GM19025 (cell line): ENCODE measurements at regions not wholly inside any gene's neighbourhood (a gene's known extent, or its start where the extent isn't known, plus 50 kb on each side); places are given as distances from the start of the nearest gene placed in this dataset.

Experiments used
- ATAC-seq: cut with Tn5 transposase; IDR thresholded peaks from one replicate; pipeline ENCODE4 v1.9.1; 2021; ENCODE audit warnings: mild to moderate bottlenecking, low read depth, moderate library complexity; ENCODE audit not compliant: unreplicated experiment

- no peak for ATAC-seq
Observed at GRCh38 chr6:121806116-121806515, 370.7 kb downstream of the GJA1 start.

- ATAC-seq = no peak
Observed at GRCh38 chr6:121809211-121809610, 373.8 kb downstream of the GJA1 start.

- no peak for ATAC-seq
Observed at GRCh38 chr6:121810158-121811032, 374.9 kb downstream of the GJA1 start.

GRCh38 chr6:121811106-121811505 lies 375.7 kb downstream of the GJA1 start:
- ATAC-seq = no peak

- no peak for ATAC-seq
Observed at GRCh38 chr6:121816361-121816760, 380.9 kb downstream of the GJA1 start.

- ATAC-seq = no peak
Observed at GRCh38 chr6:121816906-121817540, 381.6 kb downstream of the GJA1 start.

- ATAC-seq = no peak
Observed at GRCh38 chr6:121823437-121823851, 388.0 kb downstream of the GJA1 start.

GRCh38 chr6:121826156-121826810 lies 390.8 kb downstream of the GJA1 start:
- no peak for ATAC-seq

GRCh38 chr6:121828146-121828886 lies 392.9 kb downstream of the GJA1 start:
- ATAC-seq = no peak

GRCh38 chr6:121830736-121831135 lies 395.3 kb downstream of the GJA1 start:
- ATAC-seq = no peak

GRCh38 chr6:121835662-121836061 lies 400.2 kb downstream of the GJA1 start:
- no peak for ATAC-seq

- ATAC-seq = no peak
Observed at GRCh38 chr6:121837545-121838229, 402.2 kb downstream of the GJA1 start.

- ATAC-seq = no peak
Observed at GRCh38 chr6:121838842-121839241, 403.4 kb downstream of the GJA1 start.

GRCh38 chr6:121839896-121840295 lies 404.4 kb downstream of the GJA1 start:
- no peak for ATAC-seq

GRCh38 chr6:121844898-121845297 lies 409.5 kb downstream of the GJA1 start:
- ATAC-seq = no peak

GRCh38 chr6:121847806-121848522 lies 412.5 kb downstream of the GJA1 start:
- ATAC-seq = no peak

- no peak for ATAC-seq
Observed at GRCh38 chr6:121848523-121849255, 413.2 kb downstream of the GJA1 start.

GRCh38 chr6:121849477-121849876 lies 414.0 kb downstream of the GJA1 start:
- peak; percentile 79 for ATAC-seq

GRCh38 chr6:121851056-121851455 lies 415.6 kb downstream of the GJA1 start:
- ATAC-seq = no peak
